H1 (cell line): ENCODE measurements at regions not wholly inside any gene's neighbourhood (a gene's known extent, or its start where the extent isn't known, plus 50 kb on each side); places are given as distances from the start of the nearest gene placed in this dataset.

Experiments
- CEBPB ChIP-seq: IDR thresholded peaks from 2 replicates; pipeline ENCODE4 v1.6.1; 2012; ENCODE audit warnings: low read depth, low read length
- POLR2AphosphoS5 ChIP-seq: IDR thresholded peaks from 2 replicates; pipeline ENCODE4 v1.6.1; 2011; ENCODE audit warnings: low read depth, low read length
- TAF1 ChIP-seq: IDR thresholded peaks from 2 replicates; pipeline ENCODE4 v1.6.1; 2011; ENCODE audit warnings: mild to moderate bottlenecking, low read depth, low read length
- TF ChIP-seq, protein P1 (sequence below), 3 experiments: IDR thresholded peaks; 1 replicate in 2 of 3; 2 replicates in 1 of 3; pipeline versions ENCODE4 v1.5.1 to v1.6.1; 2011; ENCODE audit warnings: low read length in 3 of 3, mild to moderate bottlenecking in 3 of 3, inconsistent platforms in 2 of 3, low read depth in 1 of 3, moderate library complexity in 1 of 3; ENCODE audit not compliant: insufficient read depth in 1 of 3; ENCODE audit errors: control extremely low read depth in 1 of 3

DNA sequence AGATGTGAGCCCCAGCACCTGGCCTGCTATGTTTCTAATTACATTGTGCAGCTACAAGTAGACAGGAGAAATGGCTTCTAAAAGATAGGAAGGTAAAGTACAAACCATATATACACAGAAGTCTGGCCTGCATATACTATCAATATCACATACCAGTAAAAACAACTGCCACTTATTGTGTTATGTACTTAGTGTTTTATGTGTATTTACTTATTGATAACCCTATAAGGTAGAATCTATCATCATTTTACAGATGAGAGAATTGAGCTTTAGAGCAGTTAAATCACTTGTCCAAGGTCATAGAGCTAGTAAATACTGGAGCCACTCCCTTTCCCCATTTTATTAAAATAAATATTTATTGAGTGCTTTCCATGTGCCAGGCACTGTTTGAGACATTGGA lies 102.4 kb upstream of the PRDM1 start:
- no peak for TF ChIP-seq POLR2AphosphoS5
- TF ChIP-seq, protein P1, sequence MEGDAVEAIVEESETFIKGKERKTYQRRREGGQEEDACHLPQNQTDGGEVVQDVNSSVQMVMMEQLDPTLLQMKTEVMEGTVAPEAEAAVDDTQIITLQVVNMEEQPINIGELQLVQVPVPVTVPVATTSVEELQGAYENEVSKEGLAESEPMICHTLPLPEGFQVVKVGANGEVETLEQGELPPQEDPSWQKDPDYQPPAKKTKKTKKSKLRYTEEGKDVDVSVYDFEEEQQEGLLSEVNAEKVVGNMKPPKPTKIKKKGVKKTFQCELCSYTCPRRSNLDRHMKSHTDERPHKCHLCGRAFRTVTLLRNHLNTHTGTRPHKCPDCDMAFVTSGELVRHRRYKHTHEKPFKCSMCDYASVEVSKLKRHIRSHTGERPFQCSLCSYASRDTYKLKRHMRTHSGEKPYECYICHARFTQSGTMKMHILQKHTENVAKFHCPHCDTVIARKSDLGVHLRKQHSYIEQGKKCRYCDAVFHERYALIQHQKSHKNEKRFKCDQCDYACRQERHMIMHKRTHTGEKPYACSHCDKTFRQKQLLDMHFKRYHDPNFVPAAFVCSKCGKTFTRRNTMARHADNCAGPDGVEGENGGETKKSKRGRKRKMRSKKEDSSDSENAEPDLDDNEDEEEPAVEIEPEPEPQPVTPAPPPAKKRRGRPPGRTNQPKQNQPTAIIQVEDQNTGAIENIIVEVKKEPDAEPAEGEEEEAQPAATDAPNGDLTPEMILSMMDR (IDR thresholded peaks at IDR 0.05; ENCODE audit: control extremely low read depth in 1 of 3, insufficient read depth in 1 of 3, low read depth in 1 of 3, low read length in 3 of 3) = no peak
- TF ChIP-seq CEBPB = no peak
- TF ChIP-seq TAF1 = no peak
